ENCODE measurements at regions not wholly inside any gene's neighbourhood (a gene's known extent, or its start where the extent isn't known, plus 50 kb on each side); places are given as distances from the start of the nearest gene placed in this dataset.

GRCh38 chr11:112877581-112877980, 83.6 kb upstream of the NCAM1 start:
- H3K4me3 Mint-ChIP-seq (ENCODE audit: unreplicated experiment) = no peak overlapping the region
- no peaks in the 10 kb centered on the region for H3K36me3 Mint-ChIP-seq (ENCODE audit: unreplicated experiment)
- no peaks in the 10 kb centered on the region for H3K27me3 Mint-ChIP-seq (ENCODE audit: unreplicated experiment)
- no peak for DNase-seq (ENCODE audit: extremely low spot score, unreplicated experiment)
- H3K9me3 Mint-ChIP-seq (ENCODE audit: unreplicated experiment) = no peaks in the 10 kb centered on the region
- no peaks in the 10 kb centered on the region for H3K4me1 Mint-ChIP-seq (ENCODE audit: unreplicated experiment)
- TF ChIP-seq, protein P1, sequence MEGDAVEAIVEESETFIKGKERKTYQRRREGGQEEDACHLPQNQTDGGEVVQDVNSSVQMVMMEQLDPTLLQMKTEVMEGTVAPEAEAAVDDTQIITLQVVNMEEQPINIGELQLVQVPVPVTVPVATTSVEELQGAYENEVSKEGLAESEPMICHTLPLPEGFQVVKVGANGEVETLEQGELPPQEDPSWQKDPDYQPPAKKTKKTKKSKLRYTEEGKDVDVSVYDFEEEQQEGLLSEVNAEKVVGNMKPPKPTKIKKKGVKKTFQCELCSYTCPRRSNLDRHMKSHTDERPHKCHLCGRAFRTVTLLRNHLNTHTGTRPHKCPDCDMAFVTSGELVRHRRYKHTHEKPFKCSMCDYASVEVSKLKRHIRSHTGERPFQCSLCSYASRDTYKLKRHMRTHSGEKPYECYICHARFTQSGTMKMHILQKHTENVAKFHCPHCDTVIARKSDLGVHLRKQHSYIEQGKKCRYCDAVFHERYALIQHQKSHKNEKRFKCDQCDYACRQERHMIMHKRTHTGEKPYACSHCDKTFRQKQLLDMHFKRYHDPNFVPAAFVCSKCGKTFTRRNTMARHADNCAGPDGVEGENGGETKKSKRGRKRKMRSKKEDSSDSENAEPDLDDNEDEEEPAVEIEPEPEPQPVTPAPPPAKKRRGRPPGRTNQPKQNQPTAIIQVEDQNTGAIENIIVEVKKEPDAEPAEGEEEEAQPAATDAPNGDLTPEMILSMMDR (IDR thresholded peaks at IDR 0.05) = no peak
- H3K27ac Mint-ChIP-seq (ENCODE audit: unreplicated experiment) = no peak overlapping the region

DNA sequence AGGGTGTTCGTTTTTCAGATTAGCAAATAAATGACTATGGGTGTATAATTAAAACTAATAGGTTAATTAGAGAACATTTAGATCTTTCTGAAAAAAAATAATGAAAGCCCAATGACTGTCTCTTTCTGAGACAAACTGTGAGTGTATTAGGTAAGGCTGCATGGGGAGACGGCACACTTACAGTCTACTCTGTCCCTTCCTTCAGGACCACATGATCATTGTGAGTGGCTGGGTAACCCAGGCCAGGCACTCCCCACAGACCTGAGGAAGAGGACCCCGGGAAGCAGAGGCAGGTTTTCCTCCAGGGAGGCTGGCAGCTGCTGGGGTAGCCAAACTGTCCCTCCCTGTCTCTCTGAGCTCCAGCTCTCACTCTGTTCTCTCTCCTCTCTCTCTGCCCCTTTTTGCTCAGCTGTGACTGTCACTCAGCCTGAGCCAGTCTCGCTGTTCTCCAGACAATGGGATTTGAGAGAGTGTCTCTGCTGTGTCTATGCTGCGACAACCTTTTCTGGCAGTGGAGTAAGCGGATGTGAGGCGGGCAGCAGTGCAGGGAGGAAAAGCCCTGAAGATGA, 83.1 kb upstream of the NCAM1 start:
- TF ChIP-seq, protein P1 (IDR thresholded peaks at IDR 0.05) = no peak
- H3K36me3 Mint-ChIP-seq (ENCODE audit: unreplicated experiment) = no peaks in the 10 kb centered on the region
- no peaks in the 10 kb centered on the region for H3K9me3 Mint-ChIP-seq (ENCODE audit: unreplicated experiment)
- H3K27me3 Mint-ChIP-seq (ENCODE audit: unreplicated experiment) = no peaks in the 10 kb centered on the region
- no peaks in the 10 kb centered on the region for H3K4me1 Mint-ChIP-seq (ENCODE audit: unreplicated experiment)
- no peak for DNase-seq (ENCODE audit: extremely low spot score, unreplicated experiment)
- H3K27ac Mint-ChIP-seq (ENCODE audit: unreplicated experiment) = no peak overlapping the region
- no peak overlapping the region for H3K4me3 Mint-ChIP-seq (ENCODE audit: unreplicated experiment)

GRCh38 chr11:112880495-112880894, 80.7 kb upstream of the NCAM1 start:
- Mint-ChIP-seq H3K4me3 (ENCODE audit: unreplicated experiment) (no peak overlapping the region), H3K9me3 (ENCODE audit: unreplicated experiment) (no peaks in the 10 kb centered on the region), H3K36me3 (ENCODE audit: unreplicated experiment) (no peaks in the 10 kb centered on the region), H3K27ac (ENCODE audit: unreplicated experiment) (no peak overlapping the region), H3K27me3 (ENCODE audit: unreplicated experiment) (no peaks in the 10 kb centered on the region), H3K4me1 (ENCODE audit: unreplicated experiment) (no peaks in the 10 kb centered on the region)
- no peak for DNase-seq (ENCODE audit: extremely low spot score, unreplicated experiment)
- TF ChIP-seq, protein P1 (IDR thresholded peaks at IDR 0.05) = no peak

DNA sequence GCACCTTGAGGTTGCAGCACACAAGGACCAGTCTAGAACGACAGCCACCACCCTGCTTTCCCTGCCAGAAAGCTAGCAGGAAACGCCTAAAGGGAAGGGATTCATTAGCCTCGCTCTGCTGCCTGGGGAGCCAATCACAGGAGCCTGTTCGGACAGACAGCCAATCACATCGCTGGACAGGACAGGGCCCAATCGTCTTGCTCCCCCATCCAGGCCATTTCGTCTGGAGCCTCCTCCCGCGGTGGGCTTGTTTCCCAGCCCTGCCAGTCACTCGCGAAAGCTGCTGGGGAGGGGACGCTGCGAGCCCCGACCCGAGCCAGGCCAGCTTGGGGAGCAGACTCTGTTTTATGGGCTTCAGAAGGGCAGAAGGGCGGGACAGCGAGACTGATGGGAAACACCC, 79.8 kb upstream of the NCAM1 start:
- H3K4me1 Mint-ChIP-seq (ENCODE audit: unreplicated experiment) = no peaks in the 10 kb centered on the region
- H3K4me3 Mint-ChIP-seq (ENCODE audit: unreplicated experiment) = no peak overlapping the region
- no peak overlapping the region for H3K27ac Mint-ChIP-seq (ENCODE audit: unreplicated experiment)
- no peaks in the 10 kb centered on the region for H3K9me3 Mint-ChIP-seq (ENCODE audit: unreplicated experiment)
- H3K27me3 Mint-ChIP-seq (ENCODE audit: unreplicated experiment) = no peaks in the 10 kb centered on the region
- H3K36me3 Mint-ChIP-seq (ENCODE audit: unreplicated experiment) = no peaks in the 10 kb centered on the region
- TF ChIP-seq, protein P1 (IDR thresholded peaks at IDR 0.05) = no peak
- no peak for DNase-seq (ENCODE audit: extremely low spot score, unreplicated experiment)

- H3K27ac Mint-ChIP-seq (ENCODE audit: unreplicated experiment) = no peak overlapping the region
- no peak overlapping the region for H3K4me3 Mint-ChIP-seq (ENCODE audit: unreplicated experiment)
- no peaks in the 10 kb centered on the region for H3K9me3 Mint-ChIP-seq (ENCODE audit: unreplicated experiment)
- no peaks in the 10 kb centered on the region for H3K4me1 Mint-ChIP-seq (ENCODE audit: unreplicated experiment)
- TF ChIP-seq, protein P1 (IDR thresholded peaks at IDR 0.05) = no peak
- no peak for DNase-seq (ENCODE audit: extremely low spot score, unreplicated experiment)
- no peaks in the 10 kb centered on the region for H3K27me3 Mint-ChIP-seq (ENCODE audit: unreplicated experiment)
- no peaks in the 10 kb centered on the region for H3K36me3 Mint-ChIP-seq (ENCODE audit: unreplicated experiment)
These were observed 78.5 kb upstream of the NCAM1 start for GRCh38 chr11:112882494-112883381.
